Endothelial cell (in vitro differentiated cells): ENCODE measurements at regions not wholly inside any gene's neighbourhood (a gene's known extent, or its start where the extent isn't known, plus 50 kb on each side); places are given as distances from the start of the nearest gene placed in this dataset.

Experiments used
- DNase-seq: peaks from one replicate; pipeline ENCODE4 v3.0.0; 2021; ENCODE audit warnings: low spot score
- H3K27ac Mint-ChIP-seq: one replicate; pipeline ENCODE4 v1.8.0; 2021; ENCODE audit warnings: mixed read lengths, inconsistent platforms; ENCODE audit not compliant: unreplicated experiment
- H3K27me3 Mint-ChIP-seq: one replicate; pipeline ENCODE4 v1.8.0; 2021; ENCODE audit warnings: mild to moderate bottlenecking, moderate library complexity, mixed read lengths, inconsistent platforms; ENCODE audit not compliant: unreplicated experiment
- H3K36me3 Mint-ChIP-seq: one replicate; pipeline ENCODE4 v1.8.0; 2021; ENCODE audit warnings: mild to moderate bottlenecking, low read depth, mixed read lengths, inconsistent platforms; ENCODE audit not compliant: unreplicated experiment
- H3K4me1 Mint-ChIP-seq: one replicate; pipeline ENCODE4 v1.8.0; 2021; ENCODE audit warnings: mild to moderate bottlenecking, mixed read lengths, inconsistent platforms; ENCODE audit not compliant: unreplicated experiment
- H3K4me3 Mint-ChIP-seq: one replicate; pipeline ENCODE4 v1.8.0; 2021; ENCODE audit warnings: mild to moderate bottlenecking, mixed read lengths, inconsistent platforms; ENCODE audit not compliant: unreplicated experiment
- H3K9me3 Mint-ChIP-seq: one replicate; pipeline ENCODE4 v1.8.0; 2021; ENCODE audit warnings: mixed read lengths, inconsistent platforms; ENCODE audit not compliant: unreplicated experiment
- TF ChIP-seq, protein P1 (sequence below): fragments of 200-600 bp; sonication (generic); IDR thresholded peaks from one replicate; pipeline ENCODE4 v1.5.0; 2021; ENCODE audit warnings: antibody characterized with exemption; ENCODE audit not compliant: unreplicated experiment

DNA sequence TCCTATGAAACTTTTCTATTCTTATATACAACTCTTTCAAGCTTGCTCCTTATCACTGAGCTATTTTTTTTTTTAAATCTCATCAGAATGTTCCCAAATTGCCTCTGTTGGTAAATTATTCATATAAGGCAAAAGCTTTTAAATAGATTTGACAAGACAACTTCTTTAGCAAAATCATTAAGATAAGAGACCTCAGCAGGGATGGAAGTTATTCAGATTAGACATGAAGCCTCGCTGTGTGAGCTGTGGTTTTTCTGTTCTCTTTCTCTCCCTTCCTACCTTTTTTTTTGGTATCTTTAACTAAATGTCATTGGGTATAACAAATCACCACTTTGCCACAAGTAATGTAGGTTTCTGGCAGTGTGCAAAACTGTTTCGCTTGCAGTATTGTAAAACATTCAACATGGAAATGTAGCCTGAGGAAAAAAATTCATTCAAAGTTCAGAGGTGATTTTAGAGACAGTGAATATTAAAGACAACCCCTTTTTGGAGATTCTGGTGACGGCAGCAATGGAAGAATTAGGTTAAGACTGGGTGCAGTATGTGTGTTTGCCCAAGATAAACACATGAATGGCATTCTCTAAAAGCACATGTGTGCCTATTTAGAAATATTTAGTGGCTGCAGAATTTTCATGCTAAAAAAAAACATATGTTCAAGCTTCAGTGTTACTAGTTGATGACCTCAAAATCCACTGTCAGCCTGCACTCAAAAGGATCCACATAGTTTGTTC lies 467.1 kb downstream of the ZNF608 start:
- TF ChIP-seq, protein P1, sequence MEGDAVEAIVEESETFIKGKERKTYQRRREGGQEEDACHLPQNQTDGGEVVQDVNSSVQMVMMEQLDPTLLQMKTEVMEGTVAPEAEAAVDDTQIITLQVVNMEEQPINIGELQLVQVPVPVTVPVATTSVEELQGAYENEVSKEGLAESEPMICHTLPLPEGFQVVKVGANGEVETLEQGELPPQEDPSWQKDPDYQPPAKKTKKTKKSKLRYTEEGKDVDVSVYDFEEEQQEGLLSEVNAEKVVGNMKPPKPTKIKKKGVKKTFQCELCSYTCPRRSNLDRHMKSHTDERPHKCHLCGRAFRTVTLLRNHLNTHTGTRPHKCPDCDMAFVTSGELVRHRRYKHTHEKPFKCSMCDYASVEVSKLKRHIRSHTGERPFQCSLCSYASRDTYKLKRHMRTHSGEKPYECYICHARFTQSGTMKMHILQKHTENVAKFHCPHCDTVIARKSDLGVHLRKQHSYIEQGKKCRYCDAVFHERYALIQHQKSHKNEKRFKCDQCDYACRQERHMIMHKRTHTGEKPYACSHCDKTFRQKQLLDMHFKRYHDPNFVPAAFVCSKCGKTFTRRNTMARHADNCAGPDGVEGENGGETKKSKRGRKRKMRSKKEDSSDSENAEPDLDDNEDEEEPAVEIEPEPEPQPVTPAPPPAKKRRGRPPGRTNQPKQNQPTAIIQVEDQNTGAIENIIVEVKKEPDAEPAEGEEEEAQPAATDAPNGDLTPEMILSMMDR, result no peak
- Mint-ChIP-seq H3K27me3 (no peaks in the 10 kb centered on the region), H3K9me3 (no peaks in the 10 kb centered on the region)

DNA sequence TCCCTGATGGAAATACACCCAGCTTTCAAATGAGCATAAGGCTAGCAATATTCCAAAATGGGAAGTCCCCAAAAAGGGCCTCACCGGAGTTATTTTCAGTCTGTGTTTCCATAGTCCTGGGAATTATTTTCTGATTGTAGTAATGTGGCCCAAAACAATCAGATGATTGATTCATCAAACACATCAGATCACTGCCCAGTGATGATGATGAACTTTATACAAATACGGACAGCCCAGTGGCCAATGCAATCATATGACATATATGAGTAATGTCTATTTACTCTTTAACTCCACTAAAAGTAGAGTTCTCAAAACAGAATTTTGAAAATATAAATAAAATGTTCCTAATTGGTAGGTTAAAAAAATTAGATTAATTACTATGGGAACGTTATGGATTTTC lies 467.8 kb downstream of the ZNF608 start:
- Mint-ChIP-seq H3K36me3 (no peaks in the 10 kb centered on the region), H3K4me3 (no peak overlapping the region), H3K27me3 (no peaks in the 10 kb centered on the region), H3K9me3 (no peaks in the 10 kb centered on the region), H3K4me1 (peaks cover 5% of the 10 kb centered on the region), H3K27ac (no peak overlapping the region)
- no peak for DNase-seq
- TF ChIP-seq, protein P1, result no peak

More for the DNA sequence above, 467.1 kb downstream of the ZNF608 start:
- H3K36me3 Mint-ChIP-seq, result no peaks in the 10 kb centered on the region
- DNase-seq, result no peak
- no peak overlapping the region for H3K27ac Mint-ChIP-seq
- peaks cover 5% of the 10 kb centered on the region for H3K4me1 Mint-ChIP-seq
- no peak overlapping the region for H3K4me3 Mint-ChIP-seq

DNA sequence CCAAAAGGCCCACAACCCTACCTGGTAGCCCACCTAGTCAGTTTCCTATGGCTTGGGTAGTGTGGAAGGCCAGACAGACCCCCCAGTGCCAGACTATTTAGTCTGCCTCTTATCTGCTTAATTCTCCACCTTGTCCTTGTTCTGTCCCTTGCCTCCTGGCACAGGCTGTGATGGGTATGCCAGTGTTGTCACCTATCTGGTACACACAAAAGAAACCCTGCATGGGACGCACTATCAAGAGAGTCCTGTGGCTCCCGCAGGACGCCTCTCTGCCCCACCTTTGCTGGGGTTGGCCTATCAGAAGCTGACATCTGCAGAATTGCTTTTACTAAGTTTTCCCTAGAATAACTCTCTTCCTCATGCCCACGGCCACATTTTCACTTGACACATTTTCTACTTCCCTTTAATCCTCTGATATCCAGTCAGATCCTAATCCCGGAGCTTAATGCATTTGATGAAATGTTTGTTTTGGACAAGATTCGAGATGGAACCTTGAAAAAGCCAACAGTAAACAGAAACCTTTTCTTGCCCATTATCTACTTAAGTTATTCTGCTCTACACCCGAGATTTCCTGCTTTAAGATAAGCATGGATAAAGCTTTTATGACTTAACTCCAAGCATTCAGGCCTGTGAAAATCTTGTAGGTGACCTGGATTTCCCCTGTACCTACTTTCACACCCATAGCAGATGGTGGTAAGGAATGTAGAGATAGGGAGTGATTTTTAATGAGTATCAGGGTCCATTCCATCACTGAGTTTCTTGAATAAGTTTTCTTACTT lies 468.5 kb downstream of the ZNF608 start:
- no peak for DNase-seq
- TF ChIP-seq, protein P1, result no peak
- H3K4me1 Mint-ChIP-seq, result peaks cover 5% of the 10 kb centered on the region
- no peaks in the 10 kb centered on the region for H3K27me3 Mint-ChIP-seq
- no peak overlapping the region for H3K4me3 Mint-ChIP-seq
- H3K9me3 Mint-ChIP-seq, result no peaks in the 10 kb centered on the region
- H3K27ac Mint-ChIP-seq, result no peak overlapping the region
- no peaks in the 10 kb centered on the region for H3K36me3 Mint-ChIP-seq

DNA sequence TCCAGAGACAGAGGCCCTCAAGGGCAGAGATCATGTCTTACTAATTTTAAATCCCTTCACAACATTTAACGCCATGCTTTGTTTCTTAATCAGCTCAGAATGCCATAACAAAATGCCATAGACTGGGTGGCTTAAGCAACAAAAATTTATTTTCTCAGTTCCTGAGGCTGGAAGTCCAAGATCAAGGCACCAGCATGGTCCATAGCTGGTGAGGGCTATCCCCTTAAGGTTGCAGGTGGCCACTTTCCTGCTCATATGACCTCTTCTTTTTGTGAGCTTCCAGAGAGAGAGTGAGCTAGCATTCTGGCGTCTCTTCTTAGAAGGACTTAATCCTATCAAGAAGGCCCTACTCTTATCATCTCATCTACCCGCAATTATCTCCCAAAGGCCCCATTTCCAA lies 470.3 kb downstream of the ZNF608 start:
- Mint-ChIP-seq H3K9me3 (no peaks in the 10 kb centered on the region), H3K27me3 (no peaks in the 10 kb centered on the region), H3K4me1 (peaks cover 5% of the 10 kb centered on the region), H3K4me3 (no peak overlapping the region), H3K27ac (no peak overlapping the region), H3K36me3 (no peaks in the 10 kb centered on the region)
- no peak for DNase-seq
- TF ChIP-seq, protein P1, result no peak

DNA sequence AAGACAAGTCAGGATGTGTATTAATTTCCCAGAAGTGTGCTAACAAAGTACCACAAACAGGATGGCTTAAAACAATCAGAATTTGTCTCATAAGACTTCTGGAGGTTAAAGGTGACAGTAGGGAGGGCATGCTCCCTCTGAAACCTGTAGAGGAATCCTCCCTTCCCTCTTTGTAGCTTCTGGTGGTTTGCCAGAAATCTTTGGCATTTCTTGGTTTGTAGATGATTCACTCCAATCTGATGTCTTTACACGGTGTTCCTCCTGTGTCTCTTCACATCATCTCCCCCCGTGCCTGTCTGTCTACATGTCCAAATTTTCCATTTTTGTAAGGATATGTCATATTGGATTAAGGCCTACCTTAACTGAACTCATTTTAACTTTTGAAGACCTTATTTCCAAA lies 471.5 kb downstream of the ZNF608 start:
- Mint-ChIP-seq H3K9me3 (no peaks in the 10 kb centered on the region), H3K4me3 (no peak overlapping the region), H3K4me1 (peaks cover 5% of the 10 kb centered on the region), H3K36me3 (no peaks in the 10 kb centered on the region), H3K27ac (no peak overlapping the region), H3K27me3 (no peaks in the 10 kb centered on the region)
- no peak for DNase-seq
- TF ChIP-seq, protein P1, result no peak
